ENCODE measurements at regions not wholly inside any gene's neighbourhood (a gene's known extent, or its start where the extent isn't known, plus 50 kb on each side); places are given as distances from the start of the nearest gene placed in this dataset.

GRCh38 chr6:90967471-90967870, 380.6 kb upstream of the MAP3K7 start:
- H4K20me1 ChIP-seq (ENCODE audit: control insufficient read depth, extremely low read depth, insufficient read depth, low read length) = no peaks in the 10 kb centered on the region
- H3K27me3 ChIP-seq (ENCODE audit: control insufficient read depth, extremely low read depth, insufficient read depth, low read length) = no peaks in the 10 kb centered on the region
- no peaks in the 10 kb centered on the region for H3K9me1 ChIP-seq (ENCODE audit: control insufficient read depth, extremely low read depth, insufficient read depth, low read length)
- no peaks in the 10 kb centered on the region for H3K36me3 ChIP-seq (ENCODE audit: control insufficient read depth in 2 of 2, extremely low read depth in 1 of 2, insufficient read depth in 2 of 2, low read length in 2 of 2)
- H3K4me3 ChIP-seq (ENCODE audit: control insufficient read depth in 2 of 3, extremely low read depth in 1 of 3, insufficient read depth in 2 of 3, low read depth in 1 of 3, low read length in 3 of 3) = no peak overlapping the region
- FAIRE-seq (no peak), DNase-seq (ENCODE audit: low read depth, low spot score) (no peak)
- no peaks in the 10 kb centered on the region for H3K9me3 ChIP-seq (ENCODE audit: control insufficient read depth, low read depth, low read length)
- TF ChIP-seq CTCF (optimal IDR thresholded peaks at IDR 0.05 in 1 of 3, IDR thresholded peaks at IDR 0.05 in 1 of 3, conservative IDR thresholded peaks at IDR 0.05 in 1 of 3; ENCODE audit: extremely low read depth in 1 of 3, insufficient read depth in 2 of 3, low read length in 3 of 3) (no peak), EZH2 (IDR thresholded peaks at IDR 0.05; ENCODE audit: low read length) (no peak)
- H3K27ac ChIP-seq (ENCODE audit: control insufficient read depth, insufficient read depth, low read length) = no peak overlapping the region
- H3K79me2 ChIP-seq (ENCODE audit: control insufficient read depth, insufficient read depth, low read length) = no peaks in the 10 kb centered on the region
- H3K9ac ChIP-seq (ENCODE audit: control insufficient read depth, extremely low read depth, insufficient read depth, low read length) = no peak overlapping the region
- no peaks in the 10 kb centered on the region for H3K4me1 ChIP-seq (ENCODE audit: control insufficient read depth, extremely low read depth, insufficient read depth, low read length)
- dilution Hi-C loops (cut with MboI; ENCODE audit: extremely low pct_ligation_motif_present, low sequenced_read_pairs) = no loop called here
- H3K4me2 ChIP-seq (ENCODE audit: control insufficient read depth, extremely low read depth, insufficient read depth, low read depth, low read length) = no peak overlapping the region
- no peak overlapping the region for H2AFZ ChIP-seq (ENCODE audit: control insufficient read depth, low read length)

- Histone ChIP-seq H3K79me2 (ENCODE audit: control insufficient read depth, insufficient read depth, low read length) (no peaks in the 10 kb centered on the region), H3K9me1 (ENCODE audit: control insufficient read depth, extremely low read depth, insufficient read depth, low read length) (no peaks in the 10 kb centered on the region), H3K27me3 (ENCODE audit: control insufficient read depth, extremely low read depth, insufficient read depth, low read length) (no peaks in the 10 kb centered on the region), H3K4me2 (ENCODE audit: control insufficient read depth, extremely low read depth, insufficient read depth, low read depth, low read length) (no peak overlapping the region), H3K36me3 (ENCODE audit: control insufficient read depth in 2 of 2, extremely low read depth in 1 of 2, insufficient read depth in 2 of 2, low read length in 2 of 2) (no peaks in the 10 kb centered on the region), H2AFZ (ENCODE audit: control insufficient read depth, low read length) (no peak overlapping the region), H3K4me1 (ENCODE audit: control insufficient read depth, extremely low read depth, insufficient read depth, low read length) (no peaks in the 10 kb centered on the region), H4K20me1 (ENCODE audit: control insufficient read depth, extremely low read depth, insufficient read depth, low read length) (no peaks in the 10 kb centered on the region), H3K27ac (ENCODE audit: control insufficient read depth, insufficient read depth, low read length) (no peak overlapping the region), H3K9ac (ENCODE audit: control insufficient read depth, extremely low read depth, insufficient read depth, low read length) (no peak overlapping the region), H3K4me3 (ENCODE audit: control insufficient read depth in 2 of 3, extremely low read depth in 1 of 3, insufficient read depth in 2 of 3, low read depth in 1 of 3, low read length in 3 of 3) (no peak overlapping the region), H3K9me3 (ENCODE audit: control insufficient read depth, low read depth, low read length) (no peaks in the 10 kb centered on the region)
- DNase-seq (ENCODE audit: low read depth, low spot score) = no peak
- no peak for FAIRE-seq
- dilution Hi-C loops (cut with MboI; ENCODE audit: extremely low pct_ligation_motif_present, low sequenced_read_pairs) = no loop called here
- TF ChIP-seq EZH2 (IDR thresholded peaks at IDR 0.05; ENCODE audit: low read length) = no peak
- no peak for TF ChIP-seq CTCF (optimal IDR thresholded peaks at IDR 0.05 in 1 of 3, IDR thresholded peaks at IDR 0.05 in 1 of 3, conservative IDR thresholded peaks at IDR 0.05 in 1 of 3; ENCODE audit: extremely low read depth in 1 of 3, insufficient read depth in 2 of 3, low read length in 3 of 3)
These were observed 373.5 kb upstream of the MAP3K7 start for GRCh38 chr6:90960324-90960723.

Data from keratinocyte (primary cell).